Loucy (cell line): ENCODE measurements at regions not wholly inside any gene's neighbourhood (a gene's known extent, or its start where the extent isn't known, plus 50 kb on each side); places are given as distances from the start of the nearest gene placed in this dataset.
A peak's percentile ranks its signal among the peaks of the same experiment; 100 is the strongest.

Source experiments
- H2AFZ ChIP-seq: fragments of 200-600 bp; sonication (generic); 2 replicates; pipeline ENCODE4 v1.6.0; 2016; ENCODE audit warnings: antibody characterized with exemption, mild to moderate bottlenecking, low read length, moderate library complexity
- H3F3A ChIP-seq: fragments of 200-600 bp; 2 replicates; pipeline ENCODE4 v1.6.0; 2016; ENCODE audit warnings: antibody characterized with exemption, low read depth, mild to moderate bottlenecking
- H3K27me3 ChIP-seq: fragments of 200-600 bp; sonication (generic); 2 replicates; pipeline ENCODE4 v1.6.1; 2014; ENCODE audit warnings: low read length, mild to moderate bottlenecking; ENCODE audit not compliant: insufficient read depth, poor library complexity, severe bottlenecking
- H3K36me3 ChIP-seq: fragments of 200-600 bp; sonication (generic); 2 replicates; pipeline ENCODE4 v1.6.1; 2016; ENCODE audit warnings: low read length; ENCODE audit not compliant: insufficient read depth
- H3K4me1 ChIP-seq: fragments of 200-600 bp; sonication (generic); 2 replicates; pipeline ENCODE4 v1.5.1; 2014; ENCODE audit warnings: low read length, mild to moderate bottlenecking; ENCODE audit not compliant: insufficient read depth, poor library complexity, severe bottlenecking
- H3K4me2 ChIP-seq: fragments of 200-600 bp; sonication (generic); 2 replicates; pipeline ENCODE4 v1.6.0; 2014; ENCODE audit warnings: antibody characterized with exemption, low read length, low read depth, mild to moderate bottlenecking; ENCODE audit not compliant: poor library complexity, severe bottlenecking
- H3K4me3 ChIP-seq: fragments of 200-600 bp; sonication (generic); 2 replicates; pipeline ENCODE4 v1.5.1; 2014; ENCODE audit warnings: low read length, mild to moderate bottlenecking, mixed read lengths; ENCODE audit not compliant: poor library complexity, severe bottlenecking
- H3K79me2 ChIP-seq: fragments of 200-600 bp; sonication (generic); 2 replicates; pipeline ENCODE4 v1.6.1; 2014; ENCODE audit warnings: low read length; ENCODE audit not compliant: insufficient read depth
- H3K9ac ChIP-seq: fragments of 200-600 bp; sonication (generic); 2 replicates; pipeline ENCODE4 v1.6.0; 2014; ENCODE audit warnings: mild to moderate bottlenecking, low read depth, low read length, moderate library complexity; ENCODE audit not compliant: poor library complexity, severe bottlenecking
- H3K9me2 ChIP-seq: fragments of 200-600 bp; sonication (generic); replicated peaks from 2 replicates; pipeline ENCODE4 v1.6.1; 2016; ENCODE audit warnings: low read depth, low read length, mixed read lengths
- H3K9me3 ChIP-seq: fragments of 200-600 bp; sonication (generic); 2 replicates; pipeline ENCODE4 v1.6.1; 2014; ENCODE audit warnings: mild to moderate bottlenecking, antibody characterized with exemption, low read length, low read depth; ENCODE audit not compliant: insufficient read depth
- H4K20me1 ChIP-seq: fragments of 200-600 bp; sonication (generic); 2 replicates; pipeline ENCODE4 v1.6.0; 2014; ENCODE audit warnings: antibody characterized with exemption, low read length, mild to moderate bottlenecking; ENCODE audit not compliant: insufficient read depth, poor library complexity, severe bottlenecking
- EZH2phosphoT487 ChIP-seq: fragments of 200-600 bp; IDR thresholded peaks from 2 replicates; pipeline ENCODE4 v1.6.1; 2018; ENCODE audit warnings: antibody characterized with exemption, mild to moderate bottlenecking, moderate library complexity, borderline replicate concordance
- TF ChIP-seq, protein P1 (sequence below): fragments of 200-600 bp; sonication (generic); conservative IDR thresholded peaks from 2 replicates; pipeline ENCODE4 v1.5.1; 2014; ENCODE audit warnings: mild to moderate bottlenecking, antibody characterized with exemption, low read length

GRCh38 chr2:53275743-53276142 is 491.9 kb upstream of the CHAC2 start:
- Histone ChIP-seq H3K4me2 (no peak overlapping the region), H2AFZ (no peak overlapping the region), H3K9ac (no peak overlapping the region), H3K9me2 (no peaks in the 10 kb centered on the region), H3K27me3 (no peaks in the 10 kb centered on the region), H3K36me3 (no peaks in the 10 kb centered on the region), H3K9me3 (no peaks in the 10 kb centered on the region), H4K20me1 (no peaks in the 10 kb centered on the region), H3K4me1 (no peaks in the 10 kb centered on the region), H3K4me3 (no peak overlapping the region), H3F3A (no peaks in the 10 kb centered on the region), H3K79me2 (no peaks in the 10 kb centered on the region)
- TF ChIP-seq, protein P1, sequence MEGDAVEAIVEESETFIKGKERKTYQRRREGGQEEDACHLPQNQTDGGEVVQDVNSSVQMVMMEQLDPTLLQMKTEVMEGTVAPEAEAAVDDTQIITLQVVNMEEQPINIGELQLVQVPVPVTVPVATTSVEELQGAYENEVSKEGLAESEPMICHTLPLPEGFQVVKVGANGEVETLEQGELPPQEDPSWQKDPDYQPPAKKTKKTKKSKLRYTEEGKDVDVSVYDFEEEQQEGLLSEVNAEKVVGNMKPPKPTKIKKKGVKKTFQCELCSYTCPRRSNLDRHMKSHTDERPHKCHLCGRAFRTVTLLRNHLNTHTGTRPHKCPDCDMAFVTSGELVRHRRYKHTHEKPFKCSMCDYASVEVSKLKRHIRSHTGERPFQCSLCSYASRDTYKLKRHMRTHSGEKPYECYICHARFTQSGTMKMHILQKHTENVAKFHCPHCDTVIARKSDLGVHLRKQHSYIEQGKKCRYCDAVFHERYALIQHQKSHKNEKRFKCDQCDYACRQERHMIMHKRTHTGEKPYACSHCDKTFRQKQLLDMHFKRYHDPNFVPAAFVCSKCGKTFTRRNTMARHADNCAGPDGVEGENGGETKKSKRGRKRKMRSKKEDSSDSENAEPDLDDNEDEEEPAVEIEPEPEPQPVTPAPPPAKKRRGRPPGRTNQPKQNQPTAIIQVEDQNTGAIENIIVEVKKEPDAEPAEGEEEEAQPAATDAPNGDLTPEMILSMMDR: no peak
- no peak for TF ChIP-seq EZH2phosphoT487

- Histone ChIP-seq H3K9me3 (no peaks in the 10 kb centered on the region), H3K9ac (no peak overlapping the region), H3K4me3 (no peak overlapping the region), H3K9me2 (no peaks in the 10 kb centered on the region), H3K4me2 (no peak overlapping the region), H2AFZ (no peak overlapping the region), H3F3A (no peaks in the 10 kb centered on the region), H3K79me2 (no peaks in the 10 kb centered on the region), H3K4me1 (no peaks in the 10 kb centered on the region), H4K20me1 (no peaks in the 10 kb centered on the region), H3K27me3 (no peaks in the 10 kb centered on the region), H3K36me3 (no peaks in the 10 kb centered on the region)
- no peak for TF ChIP-seq EZH2phosphoT487
- TF ChIP-seq, protein P1: no peak
Observed at GRCh38 chr2:53268626-53269025, 499.0 kb upstream of the CHAC2 start.

GRCh38 chr2:53268086-53268485 is 499.5 kb upstream of the CHAC2 start:
- H3K9me2 ChIP-seq: no peaks in the 10 kb centered on the region
- H2AFZ ChIP-seq: no peak overlapping the region
- no peak overlapping the region for H3K9ac ChIP-seq
- H3K9me3 ChIP-seq: no peaks in the 10 kb centered on the region
- H3K36me3 ChIP-seq: no peaks in the 10 kb centered on the region
- no peaks in the 10 kb centered on the region for H3K27me3 ChIP-seq
- no peaks in the 10 kb centered on the region for H3F3A ChIP-seq
- H3K79me2 ChIP-seq: no peaks in the 10 kb centered on the region
- no peak overlapping the region for H3K4me2 ChIP-seq
- no peak overlapping the region for H3K4me3 ChIP-seq
- H4K20me1 ChIP-seq: no peaks in the 10 kb centered on the region
- no peak for TF ChIP-seq EZH2phosphoT487
- TF ChIP-seq, protein P1: peak; percentile 38
- H3K4me1 ChIP-seq: no peaks in the 10 kb centered on the region
